ENCODE measurements at regions not wholly inside any gene's neighbourhood (a gene's known extent, or its start where the extent isn't known, plus 50 kb on each side); places are given as distances from the start of the nearest gene placed in this dataset.
"Not testable (repeated sequence)": the region's sequence is repeated elsewhere in the genome, so short reads cannot be mapped to it uniquely, and the experiment has no call there.

- no peak for TF ChIP-seq CTCF (conservative IDR thresholded peaks at IDR 0.05; ENCODE audit: low read depth, low read length)
- DNase-seq (ENCODE audit: low read depth) = no peak
- H3K4me3 ChIP-seq (ENCODE audit: low read depth, low read length) = no peak overlapping the region
These were observed 69.4 kb upstream of the GJB6 start for GRCh38 chr13:20301403-20302071.

- no peak overlapping the region for H3K4me3 ChIP-seq (ENCODE audit: low read depth, low read length)
- DNase-seq (ENCODE audit: low read depth) = no peak
- TF ChIP-seq CTCF (conservative IDR thresholded peaks at IDR 0.05; ENCODE audit: low read depth, low read length) = no peak
These were observed 68.9 kb upstream of the GJB6 start for GRCh38 chr13:20301015-20301402.

GRCh38 chr13:20297181-20297580 lies 65.1 kb upstream of the GJB6 start:
- no peak for DNase-seq (ENCODE audit: low read depth)
- no peak for TF ChIP-seq CTCF (conservative IDR thresholded peaks at IDR 0.05; ENCODE audit: low read depth, low read length)
- H3K4me3 ChIP-seq (ENCODE audit: low read depth, low read length) = no peak overlapping the region

GRCh38 chr13:20295956-20296355 lies 63.8 kb upstream of the GJB6 start:
- DNase-seq (ENCODE audit: low read depth) = no peak
- no peak overlapping the region for H3K4me3 ChIP-seq (ENCODE audit: low read depth, low read length)
- TF ChIP-seq CTCF (conservative IDR thresholded peaks at IDR 0.05; ENCODE audit: low read depth, low read length) = no peak

- DNase-seq (ENCODE audit: low read depth) = no peak
- TF ChIP-seq CTCF (conservative IDR thresholded peaks at IDR 0.05; ENCODE audit: low read depth, low read length) = peak; percentile 32
- no peak overlapping the region for H3K4me3 ChIP-seq (ENCODE audit: low read depth, low read length)
These were observed 62.4 kb upstream of the GJB6 start for GRCh38 chr13:20294497-20294896.

GRCh38 chr13:20292301-20292700 lies 60.2 kb upstream of the GJB6 start:
- not testable (repeated sequence) for H3K4me3 ChIP-seq (ENCODE audit: low read depth, low read length); DNase-seq (ENCODE audit: low read depth)

GRCh38 chr13:20291675-20292074 lies 59.6 kb upstream of the GJB6 start:
- no peak overlapping the region for H3K4me3 ChIP-seq (ENCODE audit: low read depth, low read length)
- no peak for TF ChIP-seq CTCF (conservative IDR thresholded peaks at IDR 0.05; ENCODE audit: low read depth, low read length)
- no peak for DNase-seq (ENCODE audit: low read depth)
